ENCODE measurements at regions not wholly inside any gene's neighbourhood (a gene's known extent, or its start where the extent isn't known, plus 50 kb on each side); places are given as distances from the start of the nearest gene placed in this dataset.

- intact Hi-C loops (cut with DNase I) = no loop called here
- no peak for DNase-seq
Measured at GRCh38 chr7:155388561-155388960, 69.4 kb upstream of the EN2 start.

GRCh38 chr7:155391414-155391813, 66.5 kb upstream of the EN2 start:
- intact Hi-C loops (cut with DNase I) = no loop called here
- Histone ChIP-seq H3K27me3 (ENCODE audit: low read depth) (peaks cover 36% of the 10 kb centered on the region), H3K9me3 (no peaks in the 10 kb centered on the region), H3K27ac (no peak overlapping the region), H3K4me3 (no peak overlapping the region), H3K36me3 (no peaks in the 10 kb centered on the region), H3K4me1 (no peaks in the 10 kb centered on the region)
- TF ChIP-seq CTCF (IDR thresholded peaks at IDR 0.05) = no peak
- DNase-seq (no peak), ATAC-seq (no peak)

More at GRCh38 chr7:155388561-155388960, 69.4 kb upstream of the EN2 start:
- H3K4me3 ChIP-seq = no peak overlapping the region
- no peaks in the 10 kb centered on the region for H3K4me1 ChIP-seq
- no peak for ATAC-seq
- TF ChIP-seq CTCF (IDR thresholded peaks at IDR 0.05) = no peak
- no peaks in the 10 kb centered on the region for H3K36me3 ChIP-seq
- H3K27ac ChIP-seq = no peak overlapping the region
- H3K27me3 ChIP-seq (ENCODE audit: low read depth) = peaks cover 63% of the 10 kb centered on the region
- H3K9me3 ChIP-seq = no peaks in the 10 kb centered on the region

DNA sequence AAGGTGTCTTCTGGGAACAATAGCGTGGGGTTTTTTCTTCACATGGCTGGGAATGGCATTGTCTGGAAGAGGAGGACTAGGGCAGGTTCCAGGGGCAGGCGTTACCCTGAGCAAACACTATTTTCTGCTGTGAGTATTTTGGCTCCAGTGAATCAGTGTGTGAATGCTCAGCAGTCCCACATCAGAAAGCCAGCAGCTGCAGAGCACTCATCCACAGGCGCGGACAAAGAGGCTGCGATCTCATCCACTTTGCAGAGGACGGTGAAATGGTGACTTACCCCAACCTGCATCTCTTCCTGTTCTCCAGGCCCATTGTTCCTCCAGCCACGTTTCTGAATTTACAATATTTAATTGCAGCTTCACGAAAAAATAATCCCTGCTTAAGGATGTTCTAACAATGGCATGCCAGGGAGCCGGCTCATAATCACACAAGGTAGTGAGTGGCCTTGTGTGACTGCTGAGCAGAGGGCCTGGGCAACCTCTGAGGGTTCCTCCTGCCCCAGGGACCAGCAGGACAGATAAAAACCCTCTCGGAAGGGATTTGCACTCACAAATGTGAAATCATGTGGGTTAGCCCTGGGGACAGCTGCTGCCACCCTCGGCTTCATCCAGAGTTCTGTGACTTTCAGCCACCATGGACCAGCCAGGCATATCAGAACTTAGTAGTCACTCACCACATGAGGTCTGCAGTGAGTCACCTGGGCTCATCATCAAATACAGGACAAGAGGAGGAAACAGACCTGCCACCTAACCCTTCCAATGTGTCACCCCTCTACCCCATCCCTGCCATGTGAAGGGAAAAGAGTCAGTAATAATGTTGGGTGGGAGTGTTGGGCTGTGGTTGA, 65.0 kb upstream of the EN2 start:
- no peaks in the 10 kb centered on the region for H3K36me3 ChIP-seq
- no peak for DNase-seq

DNA sequence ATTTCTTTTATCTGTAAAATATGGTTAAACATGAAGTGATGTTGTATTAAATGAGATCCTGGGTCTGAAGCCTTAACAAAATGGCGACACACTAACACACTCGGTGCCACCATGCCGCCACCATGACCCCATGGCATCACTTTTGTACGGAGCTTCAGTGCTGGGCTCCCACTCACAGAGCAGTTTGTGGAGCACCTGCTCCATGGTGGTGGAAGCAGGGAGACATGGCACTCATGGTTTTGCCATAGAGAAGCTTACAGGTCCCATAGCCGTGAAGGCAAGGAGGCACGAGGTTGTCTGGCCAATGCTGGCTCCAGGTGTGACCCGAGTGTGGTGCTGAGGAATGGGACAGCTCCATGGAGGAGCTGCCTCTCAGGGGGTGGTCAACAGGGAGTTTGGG, 63.5 kb upstream of the EN2 start:
- peaks cover 14% of the 10 kb centered on the region for H3K27me3 ChIP-seq (ENCODE audit: low read depth)
- no peak overlapping the region for H3K27ac ChIP-seq
- DNase-seq (no peak), ATAC-seq (no peak)
- H3K36me3 ChIP-seq = no peaks in the 10 kb centered on the region
- H3K4me1 ChIP-seq = no peaks in the 10 kb centered on the region
- no peak for TF ChIP-seq CTCF (IDR thresholded peaks at IDR 0.05)
- H3K4me3 ChIP-seq = no peak overlapping the region
- no peaks in the 10 kb centered on the region for H3K9me3 ChIP-seq
- intact Hi-C loops (cut with DNase I) = no loop called here

More for the DNA sequence above, 65.0 kb upstream of the EN2 start:
- intact Hi-C loops (cut with DNase I) = no loop called here
- H3K4me3 ChIP-seq = no peak overlapping the region
- peaks cover 25% of the 10 kb centered on the region for H3K27me3 ChIP-seq (ENCODE audit: low read depth)
- H3K27ac ChIP-seq = no peak overlapping the region
- TF ChIP-seq CTCF (IDR thresholded peaks at IDR 0.05) = no peak
- no peaks in the 10 kb centered on the region for H3K9me3 ChIP-seq
- H3K4me1 ChIP-seq = no peaks in the 10 kb centered on the region
- no peak for ATAC-seq

GRCh38 chr7:155395176-155395797, 62.6 kb upstream of the EN2 start:
- Histone ChIP-seq H3K4me3 (no peak overlapping the region), H3K36me3 (no peaks in the 10 kb centered on the region), H3K9me3 (no peaks in the 10 kb centered on the region), H3K27ac (no peak overlapping the region), H3K4me1 (no peaks in the 10 kb centered on the region), H3K27me3 (ENCODE audit: low read depth) (peaks cover 10% of the 10 kb centered on the region)
- ATAC-seq (no peak), DNase-seq (no peak)
- no peak for TF ChIP-seq CTCF (IDR thresholded peaks at IDR 0.05)
- intact Hi-C loops (cut with DNase I) = no loop called here

Measured in lower lobe of right lung (tissue), 2 donors.